NOMO-1 treated with DMSO at 0.1 percent for 48 hours (cell line): ENCODE measurements at regions not wholly inside any gene's neighbourhood (a gene's known extent, or its start where the extent isn't known, plus 50 kb on each side); places are given as distances from the start of the nearest gene placed in this dataset.

Experiments
- DNase-seq: peaks from one replicate; lab custom pipeline; 2025; ENCODE audit not compliant: unreplicated experiment; lab: John Stamatoyannopoulos, UW

- no peak for DNase-seq
These were observed 62.2 kb upstream of the WSCD2 start for GRCh38 chr12:108066583-108067577.

- no peak for DNase-seq
These were observed 59.4 kb upstream of the WSCD2 start for GRCh38 chr12:108069651-108070165.

GRCh38 chr12:108075561-108075960 lies 53.5 kb upstream of the WSCD2 start:
- no peak for DNase-seq

GRCh38 chr12:108076556-108076955 lies 52.5 kb upstream of the WSCD2 start:
- no peak for DNase-seq

GRCh38 chr12:108078428-108078827 lies 50.7 kb upstream of the WSCD2 start:
- no peak for DNase-seq
